ENCODE measurements at regions not wholly inside any gene's neighbourhood (a gene's known extent, or its start where the extent isn't known, plus 50 kb on each side); places are given as distances from the start of the nearest gene placed in this dataset.

DNA sequence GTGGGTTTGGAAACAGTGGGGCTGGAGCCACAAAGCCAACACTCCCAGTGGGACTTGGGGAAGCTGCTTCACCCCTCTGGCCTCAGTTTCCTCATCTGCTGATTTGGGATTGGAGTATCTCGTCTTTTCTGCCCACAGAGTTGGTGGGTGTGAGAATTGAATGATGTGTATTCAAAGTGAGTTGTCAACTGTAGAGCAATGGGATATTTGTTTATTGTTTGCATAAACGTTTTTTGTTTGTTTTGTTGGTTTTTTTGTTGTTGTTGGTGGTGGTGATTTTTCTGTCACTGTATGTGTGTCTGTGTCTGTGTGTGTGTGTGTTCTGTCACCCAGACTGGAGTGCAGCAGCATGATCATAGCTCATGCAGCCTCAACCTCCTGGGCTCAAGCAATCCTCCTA is 542.0 kb downstream of the MIAT start:
- no peak overlapping the region for H3K4me3 Mint-ChIP-seq
- Histone ChIP-seq H3T11ph (ENCODE audit: low read length) (no peak overlapping the region), H2AK5ac (ENCODE audit: insufficient read length, low read length) (no peak overlapping the region), H2AFZ (ENCODE audit: low read length) (no peak overlapping the region), H3K23ac (ENCODE audit: insufficient read length, low read depth, low read length) (no peak overlapping the region), H3K4me1 (ENCODE audit: insufficient read depth, low read length) (no peaks in the 10 kb centered on the region; the same call in 1 of the 2 replicates), H2BK120ac (ENCODE audit: low read depth, low read length, poor library complexity, severe bottlenecking) (no peak overlapping the region), H2BK5ac (ENCODE audit: insufficient read length, low read length) (no peak overlapping the region), H3K27me3 (ENCODE audit: insufficient read depth, low read length) (no peaks in the 10 kb centered on the region), H3K79me1 (ENCODE audit: insufficient read depth, low read depth, low read length, poor library complexity, severe bottlenecking) (no peaks in the 10 kb centered on the region), H3K56ac (ENCODE audit: insufficient read length, low read depth, low read length) (no peak overlapping the region), H4K91ac (ENCODE audit: insufficient read length, low read depth, low read length) (no peak overlapping the region), H2BK12ac (ENCODE audit: insufficient read length, low read depth, low read length) (no peak overlapping the region), H2BK20ac (ENCODE audit: low read depth, low read length, poor library complexity, severe bottlenecking) (no peak overlapping the region), H3K4ac (ENCODE audit: low read depth, low read length) (no peak overlapping the region), H3K23me2 (ENCODE audit: insufficient read length, low read depth, low read length, poor library complexity, severe bottlenecking) (no peaks in the 10 kb centered on the region), H3K18ac (ENCODE audit: insufficient read length, low read depth, low read length) (no peak overlapping the region), H4K5ac (ENCODE audit: insufficient read length, low read depth, low read length) (no peak overlapping the region), H3K4me2 (ENCODE audit: insufficient read depth, insufficient read length, low read length) (no peak overlapping the region), H2BK15ac (ENCODE audit: low read depth, low read length) (no peak overlapping the region), H3K9ac (ENCODE audit: extremely low read depth, insufficient read length, low read length) (no peak overlapping the region), H3K14ac (ENCODE audit: insufficient read depth, low read length) (no peak overlapping the region), H4K8ac (replicated peaks; ENCODE audit: insufficient read length, low read depth, low read length) (no peak overlapping the region), H3K79me2 (ENCODE audit: insufficient read depth, low read length) (no peaks in the 10 kb centered on the region), H4K20me1 (ENCODE audit: control insufficient read depth, insufficient read depth, insufficient read length) (no peaks in the 10 kb centered on the region), H3K27ac (ENCODE audit: insufficient read length, low read depth, low read length) (no peak overlapping the region), H3K9me3 (ENCODE audit: control insufficient read depth, low read depth, low read length) (no peaks in the 10 kb centered on the region)
- no CpG with 5 or more reads among the region's 2 CpGs for WGBS (ENCODE audit: extremely low coverage, insufficient read length, low lambda C conversion rate)
- H3K9me3 Mint-ChIP-seq, result no peaks in the 10 kb centered on the region
- TF ChIP-seq, protein P1, sequence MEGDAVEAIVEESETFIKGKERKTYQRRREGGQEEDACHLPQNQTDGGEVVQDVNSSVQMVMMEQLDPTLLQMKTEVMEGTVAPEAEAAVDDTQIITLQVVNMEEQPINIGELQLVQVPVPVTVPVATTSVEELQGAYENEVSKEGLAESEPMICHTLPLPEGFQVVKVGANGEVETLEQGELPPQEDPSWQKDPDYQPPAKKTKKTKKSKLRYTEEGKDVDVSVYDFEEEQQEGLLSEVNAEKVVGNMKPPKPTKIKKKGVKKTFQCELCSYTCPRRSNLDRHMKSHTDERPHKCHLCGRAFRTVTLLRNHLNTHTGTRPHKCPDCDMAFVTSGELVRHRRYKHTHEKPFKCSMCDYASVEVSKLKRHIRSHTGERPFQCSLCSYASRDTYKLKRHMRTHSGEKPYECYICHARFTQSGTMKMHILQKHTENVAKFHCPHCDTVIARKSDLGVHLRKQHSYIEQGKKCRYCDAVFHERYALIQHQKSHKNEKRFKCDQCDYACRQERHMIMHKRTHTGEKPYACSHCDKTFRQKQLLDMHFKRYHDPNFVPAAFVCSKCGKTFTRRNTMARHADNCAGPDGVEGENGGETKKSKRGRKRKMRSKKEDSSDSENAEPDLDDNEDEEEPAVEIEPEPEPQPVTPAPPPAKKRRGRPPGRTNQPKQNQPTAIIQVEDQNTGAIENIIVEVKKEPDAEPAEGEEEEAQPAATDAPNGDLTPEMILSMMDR (conservative IDR thresholded peaks at IDR 0.05), result no peak
- H3K36me3 Mint-ChIP-seq (ENCODE audit: insufficient read depth in 1 of 3, low read depth in 3 of 3), result peaks cover 0 to 3% (median 0%) of the 10 kb centered on the region in 3 experiments; a peak in 3 of 7 replicates
- peaks cover 22 to 25% of the 10 kb centered on the region in 2 experiments for H3K4me1 Mint-ChIP-seq
- H3K27me3 Mint-ChIP-seq (ENCODE audit: low read depth), result peaks cover 24% of the 10 kb centered on the region
- DNase-seq, result no peak
- H3K27ac Mint-ChIP-seq, result no peak overlapping the region
